Upper lobe of right lung (tissue), 1 donor: ENCODE measurements at regions not wholly inside any gene's neighbourhood (a gene's known extent, or its start where the extent isn't known, plus 50 kb on each side); places are given as distances from the start of the nearest gene placed in this dataset.
A peak's percentile ranks its signal among the peaks of the same experiment; 100 is the strongest.

Experiments
- ATAC-seq: fragments of 200-7000 bp; cut with Tn5 transposase; one replicate; pipeline ENCODE4 v1.9.1; 2020; ENCODE audit warnings: mild to moderate bottlenecking, moderate library complexity
- DNase-seq: peaks from one replicate; pipeline ENCODE4 v3.0.0-alpha.2; 2020
- H3K27ac ChIP-seq: fragments of 200-600 bp; one replicate; pipeline ENCODE4 v1.8.0; 2022
- H3K27me3 ChIP-seq: fragments of 200-600 bp; one replicate; pipeline ENCODE4 v1.8.0; 2022; ENCODE audit warnings: mild to moderate bottlenecking
- H3K36me3 ChIP-seq: fragments of 200-600 bp; one replicate; pipeline ENCODE4 v1.8.0; 2022
- H3K4me1 ChIP-seq: fragments of 200-600 bp; one replicate; pipeline ENCODE4 v1.8.0; 2022
- H3K4me3 ChIP-seq: fragments of 200-600 bp; one replicate; pipeline ENCODE4 v1.8.0; 2022; ENCODE audit warnings: mild to moderate bottlenecking
- H3K9me3 ChIP-seq: fragments of 200-600 bp; one replicate; pipeline ENCODE4 v1.8.0; 2022
- CTCF ChIP-seq: fragments of 200-600 bp; IDR thresholded peaks from one replicate; pipeline ENCODE4 v1.8.0; 2022; ENCODE audit warnings: antibody characterized with exemption
- intact Hi-C: fragments of 100-400 bp; cut with DNase I; formaldehyde crosslinking; loops from one replicate; pipeline ENCODE4 v1.11.0; 2022
- donor health status: DM: no; HTN: yes; CAD: no; lungs with severe emphysema.

- no peaks in the 10 kb centered on the region for H3K9me3 ChIP-seq
- peak; percentile 21 for TF ChIP-seq CTCF
- peak overlapping the region; percentile 43 for H3K4me3 ChIP-seq
- H3K36me3 ChIP-seq: no peaks in the 10 kb centered on the region
- peaks cover 15% of the 10 kb centered on the region for H3K4me1 ChIP-seq
- peak overlapping the region; percentile 84 for H3K27ac ChIP-seq
- peaks cover 4% of the 10 kb centered on the region for H3K27me3 ChIP-seq
- peak; percentile 93 for ATAC-seq
- DNase-seq: peak; percentile 84
- intact Hi-C loops: no loop called here
These were observed 201.2 kb upstream of the GAS1 start for GRCh38 chr9:87148331-87149104.

- no peak for ATAC-seq
- intact Hi-C loops: no loop called here
- Histone ChIP-seq H3K9me3 (no peaks in the 10 kb centered on the region), H3K27ac (no peak overlapping the region), H3K36me3 (no peaks in the 10 kb centered on the region), H3K4me3 (no peak overlapping the region), H3K4me1 (peaks cover 15% of the 10 kb centered on the region), H3K27me3 (peaks cover 4% of the 10 kb centered on the region)
- no peak for DNase-seq
- no peak for TF ChIP-seq CTCF
These were observed 202.5 kb upstream of the GAS1 start for GRCh38 chr9:87149799-87150198.

GRCh38 chr9:87152256-87152655 is 204.9 kb upstream of the GAS1 start:
- H3K27ac ChIP-seq: no peak overlapping the region
- no peaks in the 10 kb centered on the region for H3K36me3 ChIP-seq
- no peak for ATAC-seq
- H3K4me3 ChIP-seq: no peak overlapping the region
- H3K4me1 ChIP-seq: peaks cover 15% of the 10 kb centered on the region
- no peak for DNase-seq
- intact Hi-C loops: no loop called here
- H3K9me3 ChIP-seq: no peaks in the 10 kb centered on the region
- peaks cover 4% of the 10 kb centered on the region for H3K27me3 ChIP-seq
- TF ChIP-seq CTCF: no peak

GRCh38 chr9:87156247-87156646 is 208.9 kb upstream of the GAS1 start:
- H3K4me1 ChIP-seq: no peaks in the 10 kb centered on the region
- no peaks in the 10 kb centered on the region for H3K9me3 ChIP-seq
- DNase-seq: no peak
- intact Hi-C loops: no loop called here
- peaks cover 4% of the 10 kb centered on the region for H3K27me3 ChIP-seq
- no peak for TF ChIP-seq CTCF
- H3K36me3 ChIP-seq: no peaks in the 10 kb centered on the region
- ATAC-seq: no peak
- H3K27ac ChIP-seq: no peak overlapping the region
- H3K4me3 ChIP-seq: no peak overlapping the region

- intact Hi-C loops: no loop called here
These were observed 210.2 kb upstream of the GAS1 start for GRCh38 chr9:87157366-87158031.

More at GRCh38 chr9:87157366-87158031, 210.2 kb upstream of the GAS1 start:
- H3K36me3 ChIP-seq: no peaks in the 10 kb centered on the region
- ATAC-seq (no peak), DNase-seq (no peak)
- TF ChIP-seq CTCF: no peak
- H3K27me3 ChIP-seq: peaks cover 3% of the 10 kb centered on the region
- no peak overlapping the region for H3K4me3 ChIP-seq
- no peaks in the 10 kb centered on the region for H3K4me1 ChIP-seq
- no peak overlapping the region for H3K27ac ChIP-seq
- no peaks in the 10 kb centered on the region for H3K9me3 ChIP-seq
